GM12878 (cell line): ENCODE measurements at regions not wholly inside any gene's neighbourhood (a gene's known extent, or its start where the extent isn't known, plus 50 kb on each side); places are given as distances from the start of the nearest gene placed in this dataset.

Source experiments
- ATAC-seq: fragments of 200-7000 bp; cut with Tn5 transposase; 3 replicates; pipeline ENCODE4 v1.9.1; 2020; ENCODE audit warnings: mild to moderate bottlenecking, moderate library complexity
- BruUV-seq: library from RNA; stranded (reverse); fragments of 400-500 nt; replicated peaks from 2 replicates; lab custom pipeline; 2021; lab: Mats Ljungman, UMichigan
- CTCF ChIA-PET: fragments of 300-600 bp; sonication (Branson Sonifier 250); formaldehyde crosslinking; extraction: SDS; loops from one replicate; lab custom pipeline; 2021; ENCODE audit warnings: inconsistent platforms; lab: Yijun Ruan, JAX
- POLR2A ChIA-PET: fragments of 350-600 bp; formaldehyde crosslinking; extraction: SDS; loops from one replicate; lab custom pipeline; 2021; ENCODE audit warnings: inconsistent platforms; lab: Charles Lee
- RAD21 ChIA-PET: fragments of 300-600 bp; sonication (Branson Sonifier 250); formaldehyde crosslinking; loops from one replicate; lab custom pipeline; 2023; ENCODE audit warnings: antibody characterized with exemption; ENCODE audit not compliant: unreplicated experiment; lab: Charles Lee
- SMC1A ChIA-PET: fragments of 300-600 bp; sonication (Branson Sonifier 250); formaldehyde crosslinking; loops from one replicate; lab custom pipeline; 2023; ENCODE audit not compliant: unreplicated experiment, uncharacterized antibody; lab: Charles Lee
- DNase-seq: peaks from one replicate; pipeline ENCODE4 v3.0.0-alpha.2; 2011; ENCODE audit warnings: low read depth, low spot score
- FAIRE-seq: peaks from 3 replicates; lab custom pipeline; 2011; peaks lifted over from hg19 to GRCh38; lab: Jason Lieb, UNC
- H2AFZ ChIP-seq: 2 replicates; pipeline ENCODE4 v1.6.0; 2011; ENCODE audit warnings: low read depth, low read length, control low read depth; ENCODE audit not compliant: control insufficient read depth
- H3K27ac ChIP-seq: 2 replicates; pipeline ENCODE4 v1.5.1; 2011; ENCODE audit warnings: control low read depth; ENCODE audit not compliant: control insufficient read depth, insufficient read depth
- H3K27me3 ChIP-seq, 2 experiments: replicated peaks in 1 of 2; 2 replicates each; pipeline versions ENCODE4 v1.6.0 to v1.6.1; 2011; ENCODE audit warnings: low read length in 1 of 2; ENCODE audit not compliant: control insufficient read depth in 2 of 2, insufficient read depth in 2 of 2
- H3K36me3 ChIP-seq, 2 experiments: 2 replicates each; pipeline ENCODE4 v1.5.1; 2011; ENCODE audit warnings: low read length in 1 of 2; ENCODE audit not compliant: control insufficient read depth in 2 of 2, insufficient read depth in 2 of 2
- H3K4me1 ChIP-seq: 2 replicates; pipeline ENCODE4 v1.6.1; 2011; ENCODE audit warnings: mild to moderate bottlenecking, low read length, moderate library complexity, mixed read lengths; ENCODE audit not compliant: control insufficient read depth, insufficient read depth
- H3K4me2 ChIP-seq: 2 replicates; pipeline ENCODE4 v1.6.0; 2011; ENCODE audit warnings: control low read depth; ENCODE audit not compliant: control insufficient read depth, insufficient read depth
- H3K4me3 ChIP-seq: fragments of 200-600 bp; sonication (generic); 2 replicates; pipeline ENCODE4 v1.5.1; 2016
- H3K79me2 ChIP-seq: 2 replicates; pipeline ENCODE4 v1.6.0; 2011; ENCODE audit warnings: low read length; ENCODE audit not compliant: control insufficient read depth, insufficient read depth
- H3K9ac ChIP-seq: 2 replicates; pipeline ENCODE4 v1.8.0; 2011; ENCODE audit warnings: low read length, control low read depth, mixed read lengths; ENCODE audit not compliant: control insufficient read depth, insufficient read depth
- H3K9me3 ChIP-seq: replicated peaks from 3 replicates; pipeline ENCODE4 v1.5.1; 2011; ENCODE audit warnings: mild to moderate bottlenecking, low read length; ENCODE audit not compliant: control insufficient read depth, insufficient read depth
- H4K20me1 ChIP-seq: 2 replicates; pipeline ENCODE4 v1.6.0; 2011; ENCODE audit not compliant: control insufficient read depth, insufficient read depth
- BHLHE40 ChIP-seq, 2 experiments: fragments of 450-650 bp in 1 of 2; IDR thresholded peaks; 2 replicates each; pipeline ENCODE4 v1.6.1; 2011 to 2017; ENCODE audit warnings: low read depth in 2 of 2, borderline replicate concordance in 1 of 2, improper control_type of control experiment in 1 of 2, low read length in 1 of 2, mild to moderate bottlenecking in 1 of 2
- HDAC6 ChIP-seq: fragments of 200-600 bp; sonication (generic); IDR thresholded peaks from one replicate; pipeline ENCODE4 v1.8.0; 2017; ENCODE audit warnings: antibody characterized with exemption; ENCODE audit not compliant: unreplicated experiment
- IKZF1 ChIP-seq: fragments of 450-650 bp; conservative IDR thresholded peaks from 2 replicates; pipeline ENCODE4 v1.6.1; 2017; ENCODE audit warnings: antibody characterized with exemption, mild to moderate bottlenecking
- MEF2A ChIP-seq: IDR thresholded peaks from 2 replicates; pipeline ENCODE4 v1.6.1; 2011; ENCODE audit warnings: low read depth, mild to moderate bottlenecking, low read length, moderate library complexity; ENCODE audit not compliant: insufficient read depth
- MTA3 ChIP-seq: IDR thresholded peaks from 2 replicates; pipeline ENCODE4 v1.6.1; 2012; ENCODE audit warnings: low read length, inconsistent platforms, borderline replicate concordance
- SIX5 ChIP-seq: IDR thresholded peaks from 2 replicates; pipeline ENCODE4 v1.6.1; 2011; ENCODE audit warnings: mild to moderate bottlenecking, low read depth, low read length, moderate library complexity; ENCODE audit not compliant: severe bottlenecking
- SPI1 ChIP-seq: IDR thresholded peaks from 2 replicates; pipeline ENCODE4 v1.6.1; 2011; ENCODE audit warnings: low read depth, mild to moderate bottlenecking, low read length, moderate library complexity, borderline replicate concordance; ENCODE audit not compliant: insufficient read depth
- ZNF274 ChIP-seq: IDR thresholded peaks from one replicate; pipeline ENCODE4 v1.8.0; 2011; ENCODE audit not compliant: insufficient read length, insufficient read depth
- WGBS: methylation state at CpG from one replicate; pipeline ENCODE4 v1.1.6; 2016; ENCODE audit warnings: low lambda C conversion rate; ENCODE audit not compliant: insufficient replicate concordance, insufficient coverage; ENCODE audit errors: missing lambda C conversion rate; 5-methylcytosine and 5-hydroxymethylcytosine counted together
- in situ Hi-C: fragments of 300-500 bp; cut with MboI; formaldehyde crosslinking; loops from 9 replicates; pipeline ENCODE4 v1.14.3; 2018; ENCODE audit warnings: mixed read lengths
- intact Hi-C: fragments of 100-400 bp; cut with micrococcal nuclease; formaldehyde crosslinking; loops from one replicate; pipeline ENCODE4 v1.14.2; 2022; ENCODE audit not compliant: unreplicated experiment
- TF ChIP-seq, protein P1 (sequence below): IDR thresholded peaks from 2 replicates; pipeline ENCODE4 v1.6.1; 2012; ENCODE audit warnings: low read length, inconsistent platforms
- TF ChIP-seq, protein P2 (sequence below): fragments of 450-650 bp; IDR thresholded peaks from 2 replicates; pipeline ENCODE4 v1.6.1; 2018; ENCODE audit warnings: mild to moderate bottlenecking, low read depth, moderate library complexity; ENCODE audit not compliant: partially characterized antibody

DNA sequence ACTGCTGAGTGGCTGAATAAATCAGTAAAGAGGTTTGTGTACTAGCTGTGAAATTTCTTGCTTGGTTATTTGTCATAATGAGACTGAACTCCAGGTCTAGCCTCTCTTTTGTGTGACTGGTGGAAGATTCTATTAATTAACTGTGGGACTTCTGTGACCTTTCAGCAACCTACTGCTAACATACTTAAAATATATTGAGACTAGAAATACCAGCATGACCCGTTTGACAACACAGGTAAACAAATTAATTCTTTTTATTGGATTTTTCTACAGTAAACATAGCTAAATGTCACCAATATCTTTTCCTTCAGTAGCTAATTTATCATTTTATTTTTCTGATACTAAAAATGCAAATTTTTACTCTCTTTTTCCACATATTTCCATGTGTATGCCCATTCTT, 390.4 kb upstream of the KCNN2 start (continued):
- TF ChIP-seq, protein P1, sequence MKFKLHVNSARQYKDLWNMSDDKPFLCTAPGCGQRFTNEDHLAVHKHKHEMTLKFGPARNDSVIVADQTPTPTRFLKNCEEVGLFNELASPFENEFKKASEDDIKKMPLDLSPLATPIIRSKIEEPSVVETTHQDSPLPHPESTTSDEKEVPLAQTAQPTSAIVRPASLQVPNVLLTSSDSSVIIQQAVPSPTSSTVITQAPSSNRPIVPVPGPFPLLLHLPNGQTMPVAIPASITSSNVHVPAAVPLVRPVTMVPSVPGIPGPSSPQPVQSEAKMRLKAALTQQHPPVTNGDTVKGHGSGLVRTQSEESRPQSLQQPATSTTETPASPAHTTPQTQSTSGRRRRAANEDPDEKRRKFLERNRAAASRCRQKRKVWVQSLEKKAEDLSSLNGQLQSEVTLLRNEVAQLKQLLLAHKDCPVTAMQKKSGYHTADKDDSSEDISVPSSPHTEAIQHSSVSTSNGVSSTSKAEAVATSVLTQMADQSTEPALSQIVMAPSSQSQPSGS = no peak
- no peak for TF ChIP-seq MEF2A
- TF ChIP-seq, all 136 proteins: peak for 0

DNA sequence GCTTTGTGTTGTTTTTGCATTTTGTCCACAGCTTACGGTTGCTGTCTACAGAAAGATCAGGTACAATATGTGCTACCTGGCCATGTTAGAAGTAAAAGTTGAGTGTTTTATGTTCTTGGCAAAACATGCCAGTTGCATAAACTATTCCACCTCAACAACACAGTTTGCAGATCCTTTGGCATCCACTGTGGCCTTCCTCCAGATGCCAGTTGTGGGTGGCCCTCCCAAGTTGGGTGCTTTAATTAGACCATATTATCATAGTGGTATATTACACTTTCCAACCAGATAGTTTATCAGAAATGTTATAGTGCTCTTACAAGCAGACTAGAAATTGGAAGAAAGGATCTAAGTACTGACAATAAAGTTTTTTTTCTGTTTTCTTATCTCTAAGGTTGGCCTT, 386.9 kb upstream of the KCNN2 start:
- H3K9ac ChIP-seq = no peak overlapping the region
- no peak overlapping the region for H3K27ac ChIP-seq
- no peaks in the 10 kb centered on the region for H3K4me1 ChIP-seq
- CTCF ChIA-PET = no interaction called here
- no peaks in the 10 kb centered on the region for H3K27me3 ChIP-seq
- intact Hi-C loops = no loop called here
- ATAC-seq (no peak), DNase-seq (no peak), FAIRE-seq (no peak)
- H3K9me3 ChIP-seq = no peaks in the 10 kb centered on the region
- POLR2A ChIA-PET = no interaction called here
- H2AFZ ChIP-seq = no peak overlapping the region
- in situ Hi-C loops = no loop called here
- RAD21 ChIA-PET = no interaction called here
- no peak overlapping the region for H3K4me2 ChIP-seq
- SMC1A ChIA-PET = no interaction called here
- BruUV-seq = no TSS peak
- TF ChIP-seq MEF2A (no peak), HDAC6 (no peak), SPI1 (no peak), BHLHE40 (IDR thresholded peaks at IDR 0.05; ENCODE audit: borderline replicate concordance in 1 of 2, low read depth in 2 of 2, low read length in 1 of 2) (no peak), MTA3 (no peak), SIX5 (no peak), IKZF1 (no peak), ZNF274 (no peak)
- TF ChIP-seq, protein P2, sequence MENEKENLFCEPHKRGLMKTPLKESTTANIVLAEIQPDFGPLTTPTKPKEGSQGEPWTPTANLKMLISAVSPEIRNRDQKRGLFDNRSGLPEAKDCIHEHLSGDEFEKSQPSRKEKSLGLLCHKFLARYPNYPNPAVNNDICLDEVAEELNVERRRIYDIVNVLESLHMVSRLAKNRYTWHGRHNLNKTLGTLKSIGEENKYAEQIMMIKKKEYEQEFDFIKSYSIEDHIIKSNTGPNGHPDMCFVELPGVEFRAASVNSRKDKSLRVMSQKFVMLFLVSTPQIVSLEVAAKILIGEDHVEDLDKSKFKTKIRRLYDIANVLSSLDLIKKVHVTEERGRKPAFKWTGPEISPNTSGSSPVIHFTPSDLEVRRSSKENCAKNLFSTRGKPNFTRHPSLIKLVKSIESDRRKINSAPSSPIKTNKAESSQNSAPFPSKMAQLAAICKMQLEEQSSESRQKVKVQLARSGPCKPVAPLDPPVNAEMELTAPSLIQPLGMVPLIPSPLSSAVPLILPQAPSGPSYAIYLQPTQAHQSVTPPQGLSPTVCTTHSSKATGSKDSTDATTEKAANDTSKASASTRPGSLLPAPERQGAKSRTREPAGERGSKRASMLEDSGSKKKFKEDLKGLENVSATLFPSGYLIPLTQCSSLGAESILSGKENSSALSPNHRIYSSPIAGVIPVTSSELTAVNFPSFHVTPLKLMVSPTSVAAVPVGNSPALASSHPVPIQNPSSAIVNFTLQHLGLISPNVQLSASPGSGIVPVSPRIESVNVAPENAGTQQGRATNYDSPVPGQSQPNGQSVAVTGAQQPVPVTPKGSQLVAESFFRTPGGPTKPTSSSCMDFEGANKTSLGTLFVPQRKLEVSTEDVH = no peak
- no peaks in the 10 kb centered on the region for H3K36me3 ChIP-seq
- 71% methylated on average over 1 of the region's 1 CpG for WGBS
- no peaks in the 10 kb centered on the region for H3K79me2 ChIP-seq
- H4K20me1 ChIP-seq = no peaks in the 10 kb centered on the region
- H3K4me3 ChIP-seq = no peak overlapping the region
